ENCODE measurements at regions not wholly inside any gene's neighbourhood (a gene's known extent, or its start where the extent isn't known, plus 50 kb on each side); places are given as distances from the start of the nearest gene placed in this dataset.

- no peaks in the 10 kb centered on the region for H3K36me3 ChIP-seq
Observed at GRCh38 chr7:68166525-68166924, 1169.9 kb downstream of the TYW1 start.

GRCh38 chr7:68173513-68173912 lies 1176.9 kb downstream of the TYW1 start:
- intact Hi-C loops (cut with DNase I; ENCODE audit: low total_unique reads): no loop called here
- no peak for DNase-seq
- no peaks in the 10 kb centered on the region for H3K36me3 ChIP-seq
- H3K4me1 ChIP-seq: no peaks in the 10 kb centered on the region
- H3K27me3 ChIP-seq: no peaks in the 10 kb centered on the region
- H3K27ac ChIP-seq: no peak overlapping the region
- no peaks in the 10 kb centered on the region for H3K9me3 ChIP-seq
- no peak overlapping the region for H3K4me3 ChIP-seq
- WGBS, 5 donors: 67 to 81% (median 75%) methylated on average over 7 of the region's 7 CpGs
- TF ChIP-seq POLR2AphosphoS5 (IDR thresholded peaks at IDR 0.05): no peak
- TF ChIP-seq POLR2A (IDR thresholded peaks at IDR 0.05): no peak
- no peak for TF ChIP-seq CTCF (IDR thresholded peaks at IDR 0.05)
- TF ChIP-seq EP300 (IDR thresholded peaks at IDR 0.05): no peak

More at GRCh38 chr7:68166525-68166924, 1169.9 kb downstream of the TYW1 start:
- WGBS, 5 donors: 28 to 39% (median 37%) methylated on average over 3 of the region's 3 CpGs
- peak in 1 of 2 donors; percentile 14 for DNase-seq
- TF ChIP-seq POLR2AphosphoS5 (IDR thresholded peaks at IDR 0.05) (no peak), EP300 (IDR thresholded peaks at IDR 0.05) (no peak), CTCF (IDR thresholded peaks at IDR 0.05) (no peak), POLR2A (IDR thresholded peaks at IDR 0.05) (no peak)
- Histone ChIP-seq H3K27me3 (no peaks in the 10 kb centered on the region), H3K27ac (no peak overlapping the region), H3K4me3 (no peak overlapping the region), H3K4me1 (no peaks in the 10 kb centered on the region), H3K9me3 (no peaks in the 10 kb centered on the region)
- intact Hi-C loops (cut with DNase I; ENCODE audit: low total_unique reads): no loop called here

- intact Hi-C loops (cut with DNase I; ENCODE audit: low total_unique reads): no loop called here
- Histone ChIP-seq H3K36me3 (no peaks in the 10 kb centered on the region), H3K27me3 (no peaks in the 10 kb centered on the region), H3K27ac (no peak overlapping the region), H3K9me3 (no peaks in the 10 kb centered on the region), H3K4me1 (no peaks in the 10 kb centered on the region), H3K4me3 (no peak overlapping the region)
- 10 to 37% (median 21%) methylated on average over 8 to 9 of the region's 9 CpGs for WGBS, 5 donors
- DNase-seq: peak; percentile 31 to 81
- TF ChIP-seq CTCF (IDR thresholded peaks at IDR 0.05) (peak in 4 of 7 experiments; percentile 22 to 53 (median 30)), POLR2A (IDR thresholded peaks at IDR 0.05) (no peak)
Observed at GRCh38 chr7:68176974-68177373, 1180.3 kb downstream of the TYW1 start.

- no peak overlapping the region for H3K4me3 ChIP-seq
- H3K27me3 ChIP-seq: no peaks in the 10 kb centered on the region
- H3K36me3 ChIP-seq: no peaks in the 10 kb centered on the region
- DNase-seq: peak in 1 of 2 donors; percentile 39
- no peak overlapping the region for H3K27ac ChIP-seq
- intact Hi-C loops (cut with DNase I; ENCODE audit: low total_unique reads): no loop called here
- TF ChIP-seq POLR2A (IDR thresholded peaks at IDR 0.05) (no peak), EP300 (IDR thresholded peaks at IDR 0.05) (no peak), POLR2AphosphoS5 (IDR thresholded peaks at IDR 0.05) (no peak), CTCF (IDR thresholded peaks at IDR 0.05) (no peak)
- peaks cover 0 to 7% (median 0%) of the 10 kb centered on the region in 4 donors for H3K9me3 ChIP-seq
- no peaks in the 10 kb centered on the region for H3K4me1 ChIP-seq
- WGBS, 5 donors: 63 to 76% (median 71%) methylated on average over 5 of the region's 5 CpGs
Observed at GRCh38 chr7:68180761-68181160, 1184.1 kb downstream of the TYW1 start.
